Hepatocyte (in vitro differentiated cells): ENCODE measurements at regions not wholly inside any gene's neighbourhood (a gene's known extent, or its start where the extent isn't known, plus 50 kb on each side); places are given as distances from the start of the nearest gene placed in this dataset.

Experiments used
- DNase-seq: peaks from one replicate; pipeline ENCODE4 v3.0.0-alpha.2; 2016; ENCODE audit warnings: low spot score
- H2AFZ ChIP-seq: fragments of 200-600 bp; sonication (generic); 2 replicates; pipeline ENCODE4 v1.6.0; 2016; ENCODE audit warnings: antibody characterized with exemption, mild to moderate bottlenecking
- H3K27ac ChIP-seq: fragments of 200-600 bp; sonication (generic); 2 replicates; pipeline ENCODE4 v1.5.1; 2016; ENCODE audit warnings: mild to moderate bottlenecking
- H3K27me3 ChIP-seq: fragments of 200-600 bp; sonication (generic); 2 replicates; pipeline ENCODE4 v1.6.1; 2016
- H3K36me3 ChIP-seq: fragments of 200-600 bp; sonication (generic); replicated peaks from 2 replicates; pipeline ENCODE4 v1.5.1; 2016; ENCODE audit warnings: low read depth; ENCODE audit not compliant: insufficient read depth
- H3K4me1 ChIP-seq: fragments of 200-600 bp; sonication (generic); 2 replicates; pipeline ENCODE4 v1.5.1; 2016; ENCODE audit warnings: mild to moderate bottlenecking, moderate library complexity; ENCODE audit not compliant: insufficient read depth
- H3K4me2 ChIP-seq: fragments of 200-600 bp; sonication (generic); 2 replicates; pipeline ENCODE4 v1.6.0; 2016
- H3K4me3 ChIP-seq: fragments of 200-600 bp; sonication (generic); 2 replicates; pipeline ENCODE4 v1.5.1; 2016; ENCODE audit warnings: mild to moderate bottlenecking
- H3K79me2 ChIP-seq: fragments of 200-600 bp; sonication (generic); 2 replicates; pipeline ENCODE4 v1.6.0; 2017; ENCODE audit warnings: mild to moderate bottlenecking
- H3K9me2 ChIP-seq: fragments of 200-600 bp; sonication (generic); replicated peaks from 2 replicates; pipeline ENCODE4 v1.6.0; 2017; ENCODE audit warnings: mild to moderate bottlenecking; ENCODE audit not compliant: insufficient read depth
- H3K9me3 ChIP-seq: fragments of 200-600 bp; sonication (generic); 2 replicates; pipeline ENCODE4 v1.5.1; 2016; ENCODE audit warnings: low read depth, mild to moderate bottlenecking
- H4K20me1 ChIP-seq: fragments of 200-600 bp; sonication (generic); 2 replicates; pipeline ENCODE4 v1.6.0; 2016; ENCODE audit warnings: mild to moderate bottlenecking; ENCODE audit not compliant: insufficient read depth, poor library complexity, severe bottlenecking
- CTCF ChIP-seq: fragments of 200-600 bp; sonication (generic); IDR thresholded peaks from 2 replicates; pipeline ENCODE4 v1.5.1; 2016; ENCODE audit warnings: antibody characterized with exemption, mild to moderate bottlenecking; ENCODE audit not compliant: poor library complexity
- EZH2 ChIP-seq: fragments of 200-600 bp; sonication (generic); IDR thresholded peaks from 2 replicates; pipeline ENCODE4 v1.6.1; 2016; ENCODE audit warnings: antibody characterized with exemption, mild to moderate bottlenecking, borderline replicate concordance
- EZH2phosphoT487 ChIP-seq: fragments of 200-600 bp; sonication (generic); IDR thresholded peaks from one replicate; pipeline ENCODE4 v1.6.1; 2018; ENCODE audit warnings: antibody characterized with exemption, mild to moderate bottlenecking, low read depth, moderate library complexity; ENCODE audit not compliant: unreplicated experiment, severe bottlenecking
- WGBS: methylation state at CpG from one replicate; pipeline ENCODE4 v1.1.6; 2016; ENCODE audit warnings: low lambda C conversion rate; ENCODE audit errors: missing lambda C conversion rate; 5-methylcytosine and 5-hydroxymethylcytosine counted together

GRCh38 chr12:127393896-127394295, 873.1 kb upstream of the TMEM132C start:
- Histone ChIP-seq H3K27me3 (no peaks in the 10 kb centered on the region), H2AFZ (no peak overlapping the region), H3K27ac (no peak overlapping the region), H3K79me2 (no peaks in the 10 kb centered on the region), H3K36me3 (no peaks in the 10 kb centered on the region), H3K4me1 (no peaks in the 10 kb centered on the region), H4K20me1 (no peaks in the 10 kb centered on the region), H3K9me3 (no peaks in the 10 kb centered on the region), H3K4me2 (no peak overlapping the region), H3K4me3 (no peak overlapping the region), H3K9me2 (no peaks in the 10 kb centered on the region)
- 71% methylated on average over 2 of the region's 2 CpGs for WGBS
- TF ChIP-seq EZH2phosphoT487 (no peak), CTCF (no peak), EZH2 (no peak)
- no peak for DNase-seq

- WGBS = 73% methylated on average over 5 of the region's 5 CpGs
- Histone ChIP-seq H3K4me3 (no peak overlapping the region), H3K36me3 (no peaks in the 10 kb centered on the region), H4K20me1 (no peaks in the 10 kb centered on the region), H3K9me3 (no peaks in the 10 kb centered on the region), H3K4me2 (no peak overlapping the region), H3K79me2 (no peaks in the 10 kb centered on the region), H3K27me3 (no peaks in the 10 kb centered on the region), H3K27ac (no peak overlapping the region), H2AFZ (no peak overlapping the region), H3K9me2 (no peaks in the 10 kb centered on the region), H3K4me1 (no peaks in the 10 kb centered on the region)
- DNase-seq = no peak
- TF ChIP-seq EZH2 (no peak), EZH2phosphoT487 (no peak), CTCF (no peak)
Measured at GRCh38 chr12:127396734-127397133, 870.2 kb upstream of the TMEM132C start.

DNA sequence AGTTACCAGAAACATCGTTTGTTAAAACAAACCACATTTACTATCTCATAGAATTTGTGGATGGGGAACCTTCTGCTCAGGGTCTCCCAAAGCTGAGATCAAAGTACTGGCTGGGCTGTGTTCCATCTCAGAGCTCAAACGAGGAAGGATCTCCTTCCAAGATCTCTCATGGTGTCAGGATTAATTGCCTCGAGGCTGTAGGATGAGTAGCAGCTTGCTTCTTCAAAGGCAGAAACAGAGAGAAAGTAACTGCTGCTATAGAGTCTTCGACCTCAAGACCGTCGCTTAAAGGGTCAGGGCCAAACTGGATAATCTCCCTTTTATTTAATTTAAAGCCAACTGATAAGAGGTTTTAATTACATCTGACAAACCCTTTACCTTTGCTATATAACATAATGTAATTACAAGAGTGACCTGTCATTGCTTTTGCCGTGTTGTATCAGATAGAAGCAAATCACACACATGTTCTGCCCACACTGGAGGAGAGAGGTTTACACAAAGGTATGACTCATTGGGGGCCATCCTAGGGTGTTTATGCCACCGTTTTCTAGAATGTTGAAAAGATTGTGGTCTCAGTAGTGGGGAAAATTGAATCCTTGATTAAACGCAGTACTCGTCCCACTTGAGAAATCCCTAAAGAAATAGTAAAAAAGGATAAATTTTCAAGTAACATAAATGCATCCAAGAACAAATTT, 868.8 kb upstream of the TMEM132C start:
- Histone ChIP-seq H3K27ac (no peak overlapping the region), H2AFZ (no peak overlapping the region), H3K27me3 (no peaks in the 10 kb centered on the region), H3K4me2 (no peak overlapping the region), H3K9me3 (no peaks in the 10 kb centered on the region), H3K9me2 (no peaks in the 10 kb centered on the region), H3K79me2 (no peaks in the 10 kb centered on the region), H3K4me3 (no peak overlapping the region), H3K4me1 (no peaks in the 10 kb centered on the region), H3K36me3 (no peaks in the 10 kb centered on the region), H4K20me1 (no peaks in the 10 kb centered on the region)
- no peak for DNase-seq
- WGBS = 36% methylated on average over 10 of the region's 10 CpGs
- no peak for TF ChIP-seq EZH2phosphoT487
- no peak for TF ChIP-seq EZH2
- TF ChIP-seq CTCF = no peak

GRCh38 chr12:127399451-127399850, 867.5 kb upstream of the TMEM132C start:
- H3K4me3 ChIP-seq = no peak overlapping the region
- 68% methylated on average over 3 of the region's 3 CpGs for WGBS

More at GRCh38 chr12:127399451-127399850, 867.5 kb upstream of the TMEM132C start:
- no peaks in the 10 kb centered on the region for H3K79me2 ChIP-seq
- no peak overlapping the region for H2AFZ ChIP-seq
- H3K4me2 ChIP-seq = no peak overlapping the region
- H3K9me3 ChIP-seq = no peaks in the 10 kb centered on the region
- no peaks in the 10 kb centered on the region for H3K36me3 ChIP-seq
- no peaks in the 10 kb centered on the region for H3K9me2 ChIP-seq
- no peak overlapping the region for H3K27ac ChIP-seq
- TF ChIP-seq EZH2 = no peak
- no peak for TF ChIP-seq CTCF
- TF ChIP-seq EZH2phosphoT487 = no peak
- no peak for DNase-seq
- H3K4me1 ChIP-seq = no peaks in the 10 kb centered on the region
- H4K20me1 ChIP-seq = no peaks in the 10 kb centered on the region
- no peaks in the 10 kb centered on the region for H3K27me3 ChIP-seq
